ENCODE measurements at regions not wholly inside any gene's neighbourhood (a gene's known extent, or its start where the extent isn't known, plus 50 kb on each side); places are given as distances from the start of the nearest gene placed in this dataset.

GRCh38 chr15:46450112-46450809 lies 815.4 kb downstream of the SQOR start:
- TF ChIP-seq POLR2A (IDR thresholded peaks at IDR 0.05; ENCODE audit: extremely low read depth, insufficient read length) = no peak
- TF ChIP-seq MYC (IDR thresholded peaks at IDR 0.05; ENCODE audit: low read depth, low read length) = no peak
- TF ChIP-seq CTCF (IDR thresholded peaks at IDR 0.05; ENCODE audit: low read depth, low read length) = no peak
- TF ChIP-seq, protein P1, sequence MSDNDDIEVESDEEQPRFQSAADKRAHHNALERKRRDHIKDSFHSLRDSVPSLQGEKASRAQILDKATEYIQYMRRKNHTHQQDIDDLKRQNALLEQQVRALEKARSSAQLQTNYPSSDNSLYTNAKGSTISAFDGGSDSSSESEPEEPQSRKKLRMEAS (IDR thresholded peaks at IDR 0.05; ENCODE audit: low read depth, low read length) = no peak
- DNase-seq (ENCODE audit: low read depth) = no peak

GRCh38 chr15:46450810-46451182 lies 816.0 kb downstream of the SQOR start:
- no peak overlapping the region for H3K4me3 ChIP-seq (ENCODE audit: low read depth, low read length)
- TF ChIP-seq CTCF (IDR thresholded peaks at IDR 0.05; ENCODE audit: low read depth, low read length) (no peak), MYC (IDR thresholded peaks at IDR 0.05; ENCODE audit: low read depth, low read length) (no peak), POLR2A (IDR thresholded peaks at IDR 0.05; ENCODE audit: extremely low read depth, insufficient read length) (no peak)
- DNase-seq (ENCODE audit: low read depth) = no peak

More at GRCh38 chr15:46450112-46450809, 815.4 kb downstream of the SQOR start:
- no peak overlapping the region for H3K4me3 ChIP-seq (ENCODE audit: low read depth, low read length)

GRCh38 chr15:46452297-46452820 lies 817.5 kb downstream of the SQOR start:
- DNase-seq (ENCODE audit: low read depth) = no peak
- TF ChIP-seq CTCF (IDR thresholded peaks at IDR 0.05; ENCODE audit: low read depth, low read length) (no peak), MYC (IDR thresholded peaks at IDR 0.05; ENCODE audit: low read depth, low read length) (no peak), POLR2A (IDR thresholded peaks at IDR 0.05; ENCODE audit: extremely low read depth, insufficient read length) (no peak)
- TF ChIP-seq, protein P1 (IDR thresholded peaks at IDR 0.05; ENCODE audit: low read depth, low read length) = no peak
- H3K4me3 ChIP-seq (ENCODE audit: low read depth, low read length) = no peak overlapping the region

- H3K4me3 ChIP-seq (ENCODE audit: low read depth, low read length) = no peak overlapping the region
- DNase-seq (ENCODE audit: low read depth) = no peak
- TF ChIP-seq CTCF (IDR thresholded peaks at IDR 0.05; ENCODE audit: low read depth, low read length) = no peak
- TF ChIP-seq POLR2A (IDR thresholded peaks at IDR 0.05; ENCODE audit: extremely low read depth, insufficient read length) = no peak
- TF ChIP-seq, protein P1 (IDR thresholded peaks at IDR 0.05; ENCODE audit: low read depth, low read length) = no peak
- TF ChIP-seq MYC (IDR thresholded peaks at IDR 0.05; ENCODE audit: low read depth, low read length) = no peak
These were observed 821.6 kb downstream of the SQOR start for GRCh38 chr15:46456456-46456855.

- DNase-seq (ENCODE audit: low read depth) = no peak
- no peak overlapping the region for H3K4me3 ChIP-seq (ENCODE audit: low read depth, low read length)
- TF ChIP-seq CTCF (IDR thresholded peaks at IDR 0.05; ENCODE audit: low read depth, low read length) (no peak), POLR2A (IDR thresholded peaks at IDR 0.05; ENCODE audit: extremely low read depth, insufficient read length) (no peak), MYC (IDR thresholded peaks at IDR 0.05; ENCODE audit: low read depth, low read length) (no peak)
- TF ChIP-seq, protein P1 (IDR thresholded peaks at IDR 0.05; ENCODE audit: low read depth, low read length) = no peak
These were observed 825.7 kb downstream of the SQOR start for GRCh38 chr15:46460431-46461094.
